Coronary artery (tissue), 2 donors: ENCODE measurements at regions not wholly inside any gene's neighbourhood (a gene's known extent, or its start where the extent isn't known, plus 50 kb on each side); places are given as distances from the start of the nearest gene placed in this dataset.

Experiments
- DNase-seq: peaks from one replicate; pipeline ENCODE4 v3.0.0-alpha.2; 2017; ENCODE audit warnings: low spot score
- H3K27ac ChIP-seq, 2 donors: fragments of 200-600 bp; sonication (generic); one replicate each; pipeline ENCODE4 v1.5.1; 2016 to 2019
- H3K4me3 ChIP-seq: fragments of 200-600 bp; sonication (generic); 2 replicates; pipeline ENCODE4 v1.5.1; 2016; ENCODE audit warnings: mild to moderate bottlenecking, moderate library complexity
- TF ChIP-seq, protein P1 (sequence below): fragments of 200-600 bp; sonication (generic); IDR thresholded peaks from one replicate; pipeline ENCODE4 v1.5.1; 2019; ENCODE audit warnings: antibody characterized with exemption

DNA sequence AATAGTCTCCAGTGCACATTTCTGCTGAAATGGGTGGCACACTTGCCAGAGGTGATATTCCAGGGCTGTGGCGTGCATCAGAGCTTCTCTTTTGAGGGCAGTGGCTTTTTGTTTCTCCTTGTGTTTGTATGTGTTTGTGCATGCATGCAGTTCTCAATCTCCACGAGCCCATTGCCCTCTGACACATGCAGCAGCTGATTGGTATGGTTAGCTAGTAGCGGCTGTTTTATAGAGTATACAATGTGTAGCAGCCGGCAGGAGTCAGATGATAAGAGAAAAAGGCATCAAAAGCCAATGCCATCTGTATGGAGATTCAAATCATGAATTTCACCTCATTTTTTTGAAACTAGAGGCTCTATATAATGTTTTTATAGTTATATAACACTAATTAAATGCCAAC, 616.9 kb upstream of the STXBP6 start:
- TF ChIP-seq, protein P1, sequence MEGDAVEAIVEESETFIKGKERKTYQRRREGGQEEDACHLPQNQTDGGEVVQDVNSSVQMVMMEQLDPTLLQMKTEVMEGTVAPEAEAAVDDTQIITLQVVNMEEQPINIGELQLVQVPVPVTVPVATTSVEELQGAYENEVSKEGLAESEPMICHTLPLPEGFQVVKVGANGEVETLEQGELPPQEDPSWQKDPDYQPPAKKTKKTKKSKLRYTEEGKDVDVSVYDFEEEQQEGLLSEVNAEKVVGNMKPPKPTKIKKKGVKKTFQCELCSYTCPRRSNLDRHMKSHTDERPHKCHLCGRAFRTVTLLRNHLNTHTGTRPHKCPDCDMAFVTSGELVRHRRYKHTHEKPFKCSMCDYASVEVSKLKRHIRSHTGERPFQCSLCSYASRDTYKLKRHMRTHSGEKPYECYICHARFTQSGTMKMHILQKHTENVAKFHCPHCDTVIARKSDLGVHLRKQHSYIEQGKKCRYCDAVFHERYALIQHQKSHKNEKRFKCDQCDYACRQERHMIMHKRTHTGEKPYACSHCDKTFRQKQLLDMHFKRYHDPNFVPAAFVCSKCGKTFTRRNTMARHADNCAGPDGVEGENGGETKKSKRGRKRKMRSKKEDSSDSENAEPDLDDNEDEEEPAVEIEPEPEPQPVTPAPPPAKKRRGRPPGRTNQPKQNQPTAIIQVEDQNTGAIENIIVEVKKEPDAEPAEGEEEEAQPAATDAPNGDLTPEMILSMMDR = no peak
- H3K27ac ChIP-seq = no peak overlapping the region
- H3K4me3 ChIP-seq = no peak overlapping the region
- DNase-seq = no peak

DNA sequence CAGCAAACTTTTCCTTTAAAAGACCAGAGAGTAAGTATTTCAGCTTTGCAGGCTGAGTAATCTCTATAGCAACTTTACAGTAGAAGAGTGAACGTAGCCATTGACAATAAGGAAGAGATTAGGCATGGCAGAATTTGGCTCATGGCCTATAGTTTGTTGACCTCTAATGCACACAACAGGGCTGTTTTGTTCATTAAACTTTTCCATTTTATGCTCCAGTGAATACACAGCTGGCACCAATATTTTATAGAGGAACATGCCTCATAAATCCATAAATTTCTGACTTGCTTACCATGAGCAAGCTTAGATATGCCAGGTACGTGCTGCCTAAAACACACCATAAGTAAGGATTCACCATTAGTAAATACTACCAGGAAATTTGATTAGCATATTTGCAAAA, 609.0 kb upstream of the STXBP6 start:
- no peak for DNase-seq
- no peak overlapping the region for H3K4me3 ChIP-seq
- H3K27ac ChIP-seq = no peak overlapping the region
- TF ChIP-seq, protein P1 = no peak

DNA sequence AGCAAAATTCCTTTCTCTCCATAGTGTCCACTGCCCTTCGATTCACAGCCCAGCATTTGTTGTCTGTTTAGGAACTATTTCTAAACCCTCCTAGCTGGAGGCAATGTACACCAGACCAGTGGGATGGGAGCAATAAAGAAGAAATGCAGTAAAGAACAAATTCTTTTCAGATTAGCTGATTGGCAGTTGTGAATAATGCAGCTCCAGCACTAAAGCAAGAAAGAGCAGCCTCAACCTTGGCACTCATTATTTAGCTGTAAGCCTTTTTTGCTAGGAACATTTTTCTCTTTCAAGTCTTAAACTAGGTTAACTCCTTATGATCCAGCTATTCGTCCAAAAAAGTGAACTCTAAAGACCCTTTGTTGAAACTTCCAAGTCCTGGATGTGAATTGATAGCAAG, 580.5 kb upstream of the STXBP6 start:
- no peak for DNase-seq
- TF ChIP-seq, protein P1 = no peak
- no peak overlapping the region for H3K27ac ChIP-seq
- no peak overlapping the region for H3K4me3 ChIP-seq

DNA sequence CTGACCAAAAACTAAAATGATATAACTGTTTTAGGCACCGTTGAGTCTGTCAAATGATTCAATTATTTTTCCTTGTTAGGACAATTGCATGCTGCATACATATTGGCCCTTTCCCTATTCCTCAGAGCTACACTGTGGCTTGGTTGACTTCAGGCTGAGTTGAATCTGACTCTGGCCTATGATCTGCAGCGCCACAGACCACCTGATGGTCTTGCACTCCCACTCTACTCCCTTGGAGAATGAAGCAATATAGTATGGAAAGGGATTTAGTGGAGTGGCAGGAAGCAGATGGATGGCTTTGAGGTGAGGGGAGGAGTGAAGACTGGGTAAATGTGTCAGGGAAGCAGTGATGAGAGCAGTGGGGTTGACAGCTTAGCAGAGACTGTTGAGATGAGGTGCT, 579.0 kb upstream of the STXBP6 start:
- TF ChIP-seq, protein P1 = no peak
- Histone ChIP-seq H3K27ac (no peak overlapping the region), H3K4me3 (no peak overlapping the region)
- DNase-seq = no peak

DNA sequence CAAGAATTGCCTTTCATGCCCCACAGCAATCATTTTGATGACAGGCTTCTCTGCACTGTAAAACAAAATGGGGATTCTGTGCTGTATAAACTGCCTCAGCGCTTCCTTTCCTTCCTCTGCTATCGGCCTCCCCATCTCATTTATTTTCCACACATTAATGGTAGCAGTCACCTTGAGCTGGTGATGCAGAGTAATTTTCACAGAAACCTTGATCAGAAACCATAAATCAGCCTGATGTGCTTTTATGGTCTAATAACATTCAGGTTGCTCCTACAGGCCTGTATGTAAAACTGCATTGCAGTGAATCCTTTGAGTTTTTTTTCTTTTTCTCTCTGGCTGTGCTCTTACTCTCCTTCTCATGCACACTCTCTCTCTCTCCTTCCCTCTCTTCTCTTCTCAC, 578.4 kb upstream of the STXBP6 start:
- H3K27ac ChIP-seq = no peak overlapping the region

DNA sequence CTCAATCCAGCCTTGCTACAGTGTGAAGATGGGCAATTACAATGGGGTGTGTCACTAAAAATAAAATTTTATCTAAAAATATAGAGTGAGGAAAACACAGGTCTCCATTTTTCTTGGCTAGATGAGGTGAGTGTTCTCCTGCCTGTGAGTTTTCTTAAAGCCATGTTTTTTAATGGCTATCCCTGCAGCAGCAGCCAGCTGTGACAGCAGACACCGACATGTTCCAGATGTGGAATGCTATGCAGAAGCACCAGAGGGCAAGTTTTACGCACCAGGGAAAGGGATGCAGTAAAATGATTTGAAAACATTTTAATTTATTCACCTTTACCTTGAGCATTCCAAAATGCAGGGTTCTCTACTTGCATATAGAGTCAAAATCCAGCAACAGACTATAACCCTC, 577.0 kb upstream of the STXBP6 start:
- DNase-seq = no peak
- TF ChIP-seq, protein P1 = no peak
- no peak overlapping the region for H3K4me3 ChIP-seq
- H3K27ac ChIP-seq = no peak overlapping the region

More for the DNA sequence above, 578.4 kb upstream of the STXBP6 start:
- H3K4me3 ChIP-seq = no peak overlapping the region
- TF ChIP-seq, protein P1 = no peak
- DNase-seq = no peak

DNA sequence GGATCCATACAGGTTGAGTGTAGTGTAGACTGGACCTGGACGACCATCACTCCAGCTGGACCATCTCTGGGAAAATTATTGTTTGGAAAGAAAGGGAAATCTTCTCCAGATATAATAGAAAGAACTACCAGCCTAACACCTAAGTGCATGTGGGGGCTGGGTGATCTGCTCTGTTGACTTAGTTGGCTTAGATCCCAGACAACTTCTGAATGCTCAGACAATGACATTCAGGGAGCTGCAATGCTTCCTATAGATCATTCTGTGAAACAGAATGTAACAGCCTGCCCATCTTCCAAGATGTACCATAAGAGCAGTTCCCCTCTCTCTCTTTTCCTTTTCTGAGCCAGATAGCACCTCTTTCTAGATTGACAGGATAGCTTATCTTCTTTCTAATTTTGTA, 572.8 kb upstream of the STXBP6 start:
- TF ChIP-seq, protein P1 = no peak
- Histone ChIP-seq H3K4me3 (no peak overlapping the region), H3K27ac (no peak overlapping the region)
- no peak for DNase-seq
